ENCODE measurements at regions not wholly inside any gene's neighbourhood (a gene's known extent, or its start where the extent isn't known, plus 50 kb on each side); places are given as distances from the start of the nearest gene placed in this dataset.
A peak's percentile ranks its signal among the peaks of the same experiment; 100 is the strongest.
"Not testable (repeated sequence)": the region's sequence is repeated elsewhere in the genome, so short reads cannot be mapped to it uniquely, and the experiment has no call there.

- H3K4me3 ChIP-seq (replicated peaks; ENCODE audit: low read depth, low read length) = no peak overlapping the region
- no peak for TF ChIP-seq CTCF (IDR thresholded peaks at IDR 0.05; ENCODE audit: low read depth, low read length, missing control alignments)
- no peak for DNase-seq (ENCODE audit: extremely low read depth, low read depth)
These were observed 87.2 kb upstream of the KIF5B start for GRCh38 chr10:32143302-32143847.

GRCh38 chr10:32142646-32143045 lies 86.4 kb upstream of the KIF5B start:
- no peak for TF ChIP-seq CTCF (IDR thresholded peaks at IDR 0.05; ENCODE audit: low read depth, low read length, missing control alignments)
- DNase-seq (ENCODE audit: extremely low read depth, low read depth) = no peak
- no peak overlapping the region for H3K4me3 ChIP-seq (replicated peaks; ENCODE audit: low read depth, low read length)

- DNase-seq (ENCODE audit: extremely low read depth, low read depth) = no peak
These were observed 85.0 kb upstream of the KIF5B start for GRCh38 chr10:32141018-32141807.

GRCh38 chr10:32140403-32140802 lies 84.2 kb upstream of the KIF5B start:
- H3K4me3 ChIP-seq (replicated peaks; ENCODE audit: low read depth, low read length) = no peak overlapping the region
- no peak for TF ChIP-seq CTCF (IDR thresholded peaks at IDR 0.05; ENCODE audit: low read depth, low read length, missing control alignments)
- DNase-seq (ENCODE audit: extremely low read depth, low read depth) = no peak

More at GRCh38 chr10:32141018-32141807, 85.0 kb upstream of the KIF5B start:
- H3K4me3 ChIP-seq (replicated peaks; ENCODE audit: low read depth, low read length) = no peak overlapping the region
- TF ChIP-seq CTCF (IDR thresholded peaks at IDR 0.05; ENCODE audit: low read depth, low read length, missing control alignments) = no peak

GRCh38 chr10:32139223-32140073 lies 83.2 kb upstream of the KIF5B start:
- no peak overlapping the region for H3K4me3 ChIP-seq (replicated peaks; ENCODE audit: low read depth, low read length)
- peak; percentile 89 for DNase-seq (ENCODE audit: extremely low read depth, low read depth)
- TF ChIP-seq CTCF (IDR thresholded peaks at IDR 0.05; ENCODE audit: low read depth, low read length, missing control alignments) = no peak

GRCh38 chr10:32136927-32137326 lies 80.7 kb upstream of the KIF5B start:
- not testable (repeated sequence) for H3K4me3 ChIP-seq (replicated peaks; ENCODE audit: low read depth, low read length); DNase-seq (ENCODE audit: extremely low read depth, low read depth)

GRCh38 chr10:32135796-32136195 lies 79.6 kb upstream of the KIF5B start:
- not testable (repeated sequence) for DNase-seq (ENCODE audit: extremely low read depth, low read depth); H3K4me3 ChIP-seq (replicated peaks; ENCODE audit: low read depth, low read length)

Data from HFF-Myc (cell line).